ENCODE measurements at regions not wholly inside any gene's neighbourhood (a gene's known extent, or its start where the extent isn't known, plus 50 kb on each side); places are given as distances from the start of the nearest gene placed in this dataset.

DNA sequence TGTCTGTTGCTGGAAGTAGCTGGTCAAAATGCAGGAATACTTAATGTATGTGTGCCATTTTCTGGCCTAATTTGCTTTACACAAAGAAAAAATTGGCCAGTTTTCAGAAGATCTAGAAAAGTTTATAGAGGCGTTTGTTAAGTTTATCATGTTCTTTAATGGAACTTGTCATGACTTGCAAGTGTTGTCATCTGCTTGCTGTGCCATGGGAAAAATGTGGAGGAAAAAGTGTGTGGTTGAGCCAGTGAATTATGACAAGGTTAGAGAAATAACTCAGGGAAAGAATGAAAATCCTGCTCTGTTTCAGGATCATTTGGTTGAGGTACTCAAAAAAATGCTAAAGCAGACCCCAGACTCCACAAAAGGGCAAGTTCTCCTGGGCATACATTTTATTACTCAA lies 301.6 kb upstream of the CDH2 start:
- Histone ChIP-seq H3K27ac (no peak overlapping the region), H3K36me3 (no peaks in the 10 kb centered on the region), H3K27me3 (no peaks in the 10 kb centered on the region), H3K9me3 (peaks cover 0 to 12% (median 0%) of the 10 kb centered on the region in 3 donors), H3K4me1 (no peaks in the 10 kb centered on the region), H3K4me3 (no peak overlapping the region)
- 30% methylated on average over 1 of the region's 1 CpG; no CpG with 5 or more reads in 1 of the 2 donors for WGBS, 2 donors (ENCODE audit: low coverage in 1 of 2)
- ATAC-seq: no peak
- TF ChIP-seq CTCF (IDR thresholded peaks at IDR 0.05) (no peak), EP300 (IDR thresholded peaks at IDR 0.05) (no peak)

- Histone ChIP-seq H3K9me3 (peaks cover 0 to 13% (median 0%) of the 10 kb centered on the region in 3 donors), H3K36me3 (no peaks in the 10 kb centered on the region), H3K27ac (no peak overlapping the region), H3K27me3 (no peaks in the 10 kb centered on the region), H3K4me3 (no peak overlapping the region), H3K4me1 (no peaks in the 10 kb centered on the region)
- 74 to 100% methylated on average over 1 to 2 of the region's 2 CpGs for WGBS, 2 donors (ENCODE audit: low coverage in 1 of 2)
- ATAC-seq: no peak
- TF ChIP-seq POLR2AphosphoS5 (IDR thresholded peaks at IDR 0.05) (no peak), EP300 (IDR thresholded peaks at IDR 0.05) (no peak), POLR2A (IDR thresholded peaks at IDR 0.05) (no peak), CTCF (IDR thresholded peaks at IDR 0.05) (no peak)
Measured at GRCh38 chr18:28476302-28476701, 299.4 kb upstream of the CDH2 start.

DNA sequence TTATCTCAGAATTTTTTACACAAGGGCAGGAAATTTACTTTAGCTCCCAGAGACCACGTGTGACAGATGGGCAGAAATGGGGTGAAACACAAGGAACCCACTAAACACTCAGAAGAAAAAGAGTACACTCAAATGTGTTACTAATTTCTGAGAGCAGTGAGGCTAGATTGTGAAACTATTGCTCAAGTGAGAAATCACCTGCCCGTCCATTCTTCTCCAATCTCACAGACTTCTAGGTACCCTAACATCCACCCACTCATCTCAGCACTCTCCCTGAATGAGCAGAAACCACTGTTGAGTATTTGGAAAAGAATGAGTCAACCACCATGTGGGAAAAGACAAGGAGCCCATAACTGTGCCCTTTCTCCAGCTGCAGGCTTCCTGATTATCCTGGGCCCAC lies 293.0 kb upstream of the CDH2 start:
- TF ChIP-seq CTCF (IDR thresholded peaks at IDR 0.05) (no peak), POLR2AphosphoS5 (IDR thresholded peaks at IDR 0.05) (no peak), EP300 (IDR thresholded peaks at IDR 0.05) (no peak), POLR2A (IDR thresholded peaks at IDR 0.05) (no peak)
- Histone ChIP-seq H3K4me3 (no peak overlapping the region), H3K4me1 (no peaks in the 10 kb centered on the region), H3K36me3 (no peaks in the 10 kb centered on the region), H3K27ac (no peak overlapping the region), H3K9me3 (peaks cover 0 to 13% (median 0%) of the 10 kb centered on the region in 3 donors), H3K27me3 (no peaks in the 10 kb centered on the region)
- no peak for ATAC-seq
- 46 to 51% methylated on average over 2 of the region's 2 CpGs for WGBS, 2 donors (ENCODE audit: low coverage in 1 of 2)

DNA sequence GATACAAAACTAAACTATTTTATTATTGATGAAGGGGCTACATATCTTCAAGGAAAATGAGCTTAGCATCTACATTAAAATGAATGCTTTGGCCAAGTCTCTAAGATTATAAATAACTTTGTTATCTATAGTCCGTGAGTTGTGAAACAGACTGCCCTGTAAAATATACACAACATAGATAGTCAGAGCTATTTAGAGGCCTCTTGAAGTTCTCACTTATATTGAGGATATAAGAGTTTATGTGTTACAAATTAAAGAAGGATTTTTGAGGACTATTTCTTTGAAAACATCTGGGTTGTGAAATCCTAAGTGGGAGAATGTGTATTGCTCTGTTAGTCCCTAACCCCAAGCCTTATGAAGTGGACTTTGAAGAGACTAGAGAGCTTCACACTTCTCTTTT lies 292.0 kb upstream of the CDH2 start:
- 14 to 33% methylated on average over 1 of the region's 1 CpG for WGBS, 2 donors (ENCODE audit: low coverage in 1 of 2)
- no peak overlapping the region for H3K27ac ChIP-seq
- no peak for ATAC-seq
- no peak overlapping the region for H3K4me3 ChIP-seq
- H3K36me3 ChIP-seq: no peaks in the 10 kb centered on the region
- TF ChIP-seq POLR2AphosphoS5 (IDR thresholded peaks at IDR 0.05) (no peak), CTCF (IDR thresholded peaks at IDR 0.05) (no peak), POLR2A (IDR thresholded peaks at IDR 0.05) (no peak), EP300 (IDR thresholded peaks at IDR 0.05) (no peak)
- no peaks in the 10 kb centered on the region for H3K27me3 ChIP-seq
- no peaks in the 10 kb centered on the region for H3K4me1 ChIP-seq
- H3K9me3 ChIP-seq: peaks cover 0 to 5% (median 0%) of the 10 kb centered on the region in 3 donors

DNA sequence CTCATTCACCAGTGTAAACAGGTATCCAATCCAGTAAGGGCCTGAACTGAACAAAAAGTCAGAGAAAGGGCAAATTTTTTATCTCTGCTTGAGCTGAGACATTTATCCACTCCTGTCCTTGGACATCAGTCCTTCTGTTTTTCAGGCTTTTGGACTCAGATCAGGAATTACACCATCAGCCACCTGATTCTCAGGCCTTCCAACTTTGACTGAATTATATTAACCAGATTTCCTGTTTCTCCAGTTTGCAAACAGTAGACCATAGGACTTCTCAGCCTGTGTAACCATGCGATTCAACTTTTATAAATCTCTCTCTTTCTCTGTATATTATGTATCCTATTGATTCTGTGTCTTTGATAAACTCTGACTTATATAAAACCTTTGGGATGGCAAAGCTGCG lies 289.3 kb upstream of the CDH2 start:
- TF ChIP-seq CTCF (IDR thresholded peaks at IDR 0.05) (no peak), POLR2A (IDR thresholded peaks at IDR 0.05) (no peak), POLR2AphosphoS5 (IDR thresholded peaks at IDR 0.05) (no peak), EP300 (IDR thresholded peaks at IDR 0.05) (no peak)
- 92 to 100% methylated on average over 2 of the region's 2 CpGs for WGBS, 2 donors (ENCODE audit: low coverage in 1 of 2)
- H3K27ac ChIP-seq: no peak overlapping the region
- ATAC-seq: no peak
- H3K36me3 ChIP-seq: no peaks in the 10 kb centered on the region
- no peaks in the 10 kb centered on the region for H3K4me1 ChIP-seq
- no peak overlapping the region for H3K4me3 ChIP-seq
- no peaks in the 10 kb centered on the region for H3K9me3 ChIP-seq
- no peaks in the 10 kb centered on the region for H3K27me3 ChIP-seq
